Loucy (cell line): ENCODE measurements at regions not wholly inside any gene's neighbourhood (a gene's known extent, or its start where the extent isn't known, plus 50 kb on each side); places are given as distances from the start of the nearest gene placed in this dataset.

Experiments used
- CTCF ChIP-seq: fragments of 200-600 bp; sonication (generic); conservative IDR thresholded peaks from 2 replicates; pipeline ENCODE4 v1.5.1; 2014; ENCODE audit warnings: mild to moderate bottlenecking, antibody characterized with exemption, low read length
- EZH2phosphoT487 ChIP-seq: fragments of 200-600 bp; IDR thresholded peaks from 2 replicates; pipeline ENCODE4 v1.6.1; 2018; ENCODE audit warnings: antibody characterized with exemption, mild to moderate bottlenecking, moderate library complexity, borderline replicate concordance

- TF ChIP-seq CTCF (no peak), EZH2phosphoT487 (no peak)
Measured at GRCh38 chr9:10910779-10911178, 298.0 kb upstream of the PTPRD start.
